Stomach (tissue), 4 donors: ENCODE measurements at regions not wholly inside any gene's neighbourhood (a gene's known extent, or its start where the extent isn't known, plus 50 kb on each side); places are given as distances from the start of the nearest gene placed in this dataset.

Experiments
- EP300 ChIP-seq: sonication (generic); formaldehyde crosslinking; IDR thresholded peaks from one replicate; pipeline ENCODE4 v1.6.1; 2017; ENCODE audit warnings: antibody characterized with exemption
- POLR2A ChIP-seq, 4 donors: fragments of 450-650 bp; IDR thresholded peaks; one replicate each; pipeline ENCODE4 v1.6.1; 2016; ENCODE audit warnings: antibody characterized with exemption in 4 of 4, control low read depth in 2 of 4, mild to moderate bottlenecking in 1 of 4, moderate library complexity in 1 of 4
- POLR2AphosphoS5 ChIP-seq, 3 donors: sonication (generic); formaldehyde crosslinking; IDR thresholded peaks; one replicate each; pipeline ENCODE4 v1.6.1; 2016; ENCODE audit warnings: antibody characterized with exemption in 3 of 3
- TF ChIP-seq, protein P1 (sequence below), 7 experiments: fragments of 450-650 bp in 4 of 7; fragments of 200-600 bp in 3 of 7; sonication (generic) in 3 of 7; IDR thresholded peaks; one replicate each; pipeline ENCODE4 v1.5.1; 2016 to 2019; ENCODE audit warnings: antibody characterized with exemption in 7 of 7, control low read depth in 2 of 7, mild to moderate bottlenecking in 1 of 7

DNA sequence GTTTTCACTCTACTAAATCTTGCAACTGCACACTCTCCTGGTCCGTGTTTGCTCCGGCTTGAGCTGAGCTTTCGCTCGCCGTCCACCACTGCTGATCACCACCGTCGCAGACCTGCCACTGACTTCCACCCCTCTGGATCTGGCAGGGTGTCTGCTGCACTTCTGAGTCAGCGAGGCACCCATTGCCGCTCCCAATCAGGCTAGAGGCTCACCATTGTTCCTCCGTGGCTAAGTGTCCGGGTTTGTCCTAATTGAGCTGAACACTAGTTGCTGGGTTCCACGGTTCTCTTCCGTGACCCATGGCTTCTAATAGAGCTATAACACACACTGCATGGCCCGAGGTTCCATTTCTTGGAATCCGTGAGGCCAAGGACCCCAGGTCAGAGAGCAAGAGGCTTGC lies 98.6 kb upstream of the GPR6 start:
- TF ChIP-seq POLR2AphosphoS5 (IDR thresholded peaks at IDR 0.05) (no peak), POLR2A (IDR thresholded peaks at IDR 0.05) (no peak), EP300 (no peak)
- TF ChIP-seq, protein P1, sequence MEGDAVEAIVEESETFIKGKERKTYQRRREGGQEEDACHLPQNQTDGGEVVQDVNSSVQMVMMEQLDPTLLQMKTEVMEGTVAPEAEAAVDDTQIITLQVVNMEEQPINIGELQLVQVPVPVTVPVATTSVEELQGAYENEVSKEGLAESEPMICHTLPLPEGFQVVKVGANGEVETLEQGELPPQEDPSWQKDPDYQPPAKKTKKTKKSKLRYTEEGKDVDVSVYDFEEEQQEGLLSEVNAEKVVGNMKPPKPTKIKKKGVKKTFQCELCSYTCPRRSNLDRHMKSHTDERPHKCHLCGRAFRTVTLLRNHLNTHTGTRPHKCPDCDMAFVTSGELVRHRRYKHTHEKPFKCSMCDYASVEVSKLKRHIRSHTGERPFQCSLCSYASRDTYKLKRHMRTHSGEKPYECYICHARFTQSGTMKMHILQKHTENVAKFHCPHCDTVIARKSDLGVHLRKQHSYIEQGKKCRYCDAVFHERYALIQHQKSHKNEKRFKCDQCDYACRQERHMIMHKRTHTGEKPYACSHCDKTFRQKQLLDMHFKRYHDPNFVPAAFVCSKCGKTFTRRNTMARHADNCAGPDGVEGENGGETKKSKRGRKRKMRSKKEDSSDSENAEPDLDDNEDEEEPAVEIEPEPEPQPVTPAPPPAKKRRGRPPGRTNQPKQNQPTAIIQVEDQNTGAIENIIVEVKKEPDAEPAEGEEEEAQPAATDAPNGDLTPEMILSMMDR (IDR thresholded peaks at IDR 0.05): no peak
